ENCODE measurements at regions not wholly inside any gene's neighbourhood (a gene's known extent, or its start where the extent isn't known, plus 50 kb on each side); places are given as distances from the start of the nearest gene placed in this dataset.

- TF ChIP-seq CTCF (IDR thresholded peaks at IDR 0.05), result no peak
- no peak for TF ChIP-seq ZFX (IDR thresholded peaks at IDR 0.05; ENCODE audit: borderline replicate concordance)
Measured at GRCh38 chr5:44511596-44511995, 122.4 kb upstream of the FGF10 start.

Measured in 22Rv1 (cell line).